Body of pancreas (tissue), 4 donors: ENCODE measurements at regions not wholly inside any gene's neighbourhood (a gene's known extent, or its start where the extent isn't known, plus 50 kb on each side); places are given as distances from the start of the nearest gene placed in this dataset.
"Not testable (repeated sequence)": the region's sequence is repeated elsewhere in the genome, so short reads cannot be mapped to it uniquely, and the experiment has no call there.

ENCODE experiments used
- POLR2A ChIP-seq, 3 donors: fragments of 450-650 bp; IDR thresholded peaks; one replicate each; pipeline ENCODE4 v1.6.1; 2016; ENCODE audit warnings: antibody characterized with exemption in 3 of 3, mild to moderate bottlenecking in 2 of 3
- TF ChIP-seq, protein P1 (sequence below), 7 experiments: fragments of 450-650 bp in 4 of 7; fragments of 200-600 bp in 3 of 7; sonication (generic) in 3 of 7; IDR thresholded peaks; one replicate each; pipeline ENCODE4 v1.5.1; 2016 to 2019; ENCODE audit warnings: antibody characterized with exemption in 7 of 7

DNA sequence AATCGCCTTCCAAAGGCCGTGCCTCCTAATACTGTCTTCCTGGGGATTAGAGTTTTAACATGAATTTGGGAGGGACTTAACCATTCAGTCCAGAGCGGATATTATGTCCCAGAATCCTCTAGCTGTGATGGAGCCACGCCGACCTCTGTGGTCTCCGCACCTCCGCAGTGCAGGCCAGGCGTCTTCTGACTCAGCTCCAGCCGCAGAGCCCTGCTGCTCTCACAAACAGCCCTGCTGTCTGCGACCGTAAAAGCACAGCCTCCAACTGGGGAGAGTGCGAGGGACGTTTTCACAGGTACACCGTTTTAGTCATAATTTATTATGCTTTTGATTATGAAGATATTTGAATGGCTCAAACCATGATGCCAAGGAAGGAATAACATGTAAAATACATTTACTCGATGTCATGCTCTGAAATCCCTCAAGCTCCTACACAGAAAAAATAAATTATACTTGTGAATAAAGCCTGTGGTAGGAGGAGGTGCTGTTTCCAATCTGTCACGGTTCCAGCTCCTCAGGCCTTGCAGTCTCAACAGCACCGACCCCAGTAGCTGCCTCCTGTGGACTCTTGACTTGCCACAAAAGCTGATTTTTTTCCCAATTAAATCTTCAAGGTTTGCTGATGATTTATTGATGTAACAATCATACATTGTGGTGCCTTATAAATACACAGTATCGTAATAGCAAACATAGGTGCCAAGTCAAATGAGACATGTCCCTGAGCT lies 353.6 kb upstream of the FRG1 start:
- not testable (repeated sequence) for TF ChIP-seq POLR2A (IDR thresholded peaks at IDR 0.05)
- TF ChIP-seq, protein P1, sequence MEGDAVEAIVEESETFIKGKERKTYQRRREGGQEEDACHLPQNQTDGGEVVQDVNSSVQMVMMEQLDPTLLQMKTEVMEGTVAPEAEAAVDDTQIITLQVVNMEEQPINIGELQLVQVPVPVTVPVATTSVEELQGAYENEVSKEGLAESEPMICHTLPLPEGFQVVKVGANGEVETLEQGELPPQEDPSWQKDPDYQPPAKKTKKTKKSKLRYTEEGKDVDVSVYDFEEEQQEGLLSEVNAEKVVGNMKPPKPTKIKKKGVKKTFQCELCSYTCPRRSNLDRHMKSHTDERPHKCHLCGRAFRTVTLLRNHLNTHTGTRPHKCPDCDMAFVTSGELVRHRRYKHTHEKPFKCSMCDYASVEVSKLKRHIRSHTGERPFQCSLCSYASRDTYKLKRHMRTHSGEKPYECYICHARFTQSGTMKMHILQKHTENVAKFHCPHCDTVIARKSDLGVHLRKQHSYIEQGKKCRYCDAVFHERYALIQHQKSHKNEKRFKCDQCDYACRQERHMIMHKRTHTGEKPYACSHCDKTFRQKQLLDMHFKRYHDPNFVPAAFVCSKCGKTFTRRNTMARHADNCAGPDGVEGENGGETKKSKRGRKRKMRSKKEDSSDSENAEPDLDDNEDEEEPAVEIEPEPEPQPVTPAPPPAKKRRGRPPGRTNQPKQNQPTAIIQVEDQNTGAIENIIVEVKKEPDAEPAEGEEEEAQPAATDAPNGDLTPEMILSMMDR (IDR thresholded peaks at IDR 0.05), result not testable (repeated sequence)
